OCI-LY3 (cell line): ENCODE measurements at regions not wholly inside any gene's neighbourhood (a gene's known extent, or its start where the extent isn't known, plus 50 kb on each side); places are given as distances from the start of the nearest gene placed in this dataset.

Source experiments
- H2AFZ ChIP-seq: fragments of 200-600, 300-600 bp; shearing (Covaris generic); 2 replicates; pipeline ENCODE4 v1.6.0; 2014; ENCODE audit warnings: antibody characterized with exemption, low read depth, low read length
- H3K27ac ChIP-seq: fragments of 200-600, 300-600 bp; sonication (generic); 2 replicates; pipeline ENCODE4 v1.5.1; 2014; ENCODE audit warnings: mild to moderate bottlenecking, low read length, moderate library complexity, mixed read lengths
- H3K27me3 ChIP-seq: fragments of 200-600, 300-600 bp; sonication (generic); 2 replicates; pipeline ENCODE4 v1.6.1; 2014; ENCODE audit warnings: low read depth, low read length, mixed read lengths
- H3K36me3 ChIP-seq: fragments of 200-600, 300-600 bp; sonication (generic); replicated peaks from 2 replicates; pipeline ENCODE3; 2014; ENCODE audit warnings: low read depth, low read length, mixed read lengths
- H3K4me1 ChIP-seq: fragments of 300-600, 200-600 bp; sonication (generic); 2 replicates; pipeline ENCODE4 v1.6.1; 2014; ENCODE audit warnings: low read length, mixed read lengths
- H3K4me2 ChIP-seq: fragments of 200-600, 300-600 bp; sonication (generic); 2 replicates; pipeline ENCODE4 v1.6.1; 2014; ENCODE audit warnings: low read length, mixed read lengths
- H3K4me3 ChIP-seq: fragments of 300-600, 200-600 bp; sonication (generic); 2 replicates; pipeline ENCODE4 v1.5.1; 2014; ENCODE audit warnings: antibody characterized with exemption, mild to moderate bottlenecking, low read length, moderate library complexity
- H3K79me2 ChIP-seq: fragments of 300-600, 200-600 bp; shearing (Covaris generic); 2 replicates; pipeline ENCODE4 v1.6.1; 2014; ENCODE audit warnings: mild to moderate bottlenecking, low read length, mixed read lengths
- H3K9ac ChIP-seq: fragments of 300-600, 200-600 bp; shearing (Covaris generic); 2 replicates; pipeline ENCODE4 v1.6.0; 2014; ENCODE audit warnings: mild to moderate bottlenecking, low read length, moderate library complexity
- H3K9me3 ChIP-seq: fragments of 200-600, 300-600 bp; shearing (Covaris generic); 2 replicates; pipeline ENCODE4 v1.6.1; 2014; ENCODE audit warnings: low read length, mixed read lengths; ENCODE audit not compliant: insufficient read depth
- H4K20me1 ChIP-seq: fragments of 200-600, 300-600 bp; sonication (generic); 2 replicates; pipeline ENCODE4 v1.6.1; 2016; ENCODE audit warnings: low read length, mixed read lengths; ENCODE audit not compliant: insufficient read depth
- EZH2phosphoT487 ChIP-seq: fragments of 200-600 bp; shearing (Covaris generic); IDR thresholded peaks from 2 replicates; pipeline ENCODE4 v1.6.1; 2018; ENCODE audit warnings: antibody characterized with exemption, mixed run types, low read depth
- TF ChIP-seq, protein P1 (sequence below): fragments of 200-600, 300-600 bp; sonication (generic); IDR thresholded peaks from 2 replicates; pipeline ENCODE4 v1.5.1; 2014; ENCODE audit warnings: antibody characterized with exemption, low read length, low read depth

DNA sequence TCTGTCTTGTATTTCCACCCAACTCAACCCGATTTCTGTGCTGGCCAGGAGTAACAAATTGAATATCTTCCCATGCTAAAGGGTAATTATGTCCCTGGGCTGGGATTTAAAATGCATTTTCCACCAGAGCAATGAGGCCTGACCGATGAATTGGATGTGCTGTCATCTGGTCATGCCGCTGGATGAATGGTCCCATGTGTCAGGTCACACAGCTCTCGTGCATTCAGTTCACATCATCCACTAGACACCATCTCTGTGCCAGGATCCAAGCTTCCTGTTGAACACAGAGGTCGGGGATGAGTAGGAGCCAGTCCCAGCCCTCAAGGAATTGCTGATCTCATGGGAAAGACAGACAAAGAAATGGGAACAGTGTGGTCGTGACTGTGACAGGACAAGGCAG is 200.8 kb downstream of the ADRA2A start:
- H3K27ac ChIP-seq = no peak overlapping the region
- TF ChIP-seq, protein P1, sequence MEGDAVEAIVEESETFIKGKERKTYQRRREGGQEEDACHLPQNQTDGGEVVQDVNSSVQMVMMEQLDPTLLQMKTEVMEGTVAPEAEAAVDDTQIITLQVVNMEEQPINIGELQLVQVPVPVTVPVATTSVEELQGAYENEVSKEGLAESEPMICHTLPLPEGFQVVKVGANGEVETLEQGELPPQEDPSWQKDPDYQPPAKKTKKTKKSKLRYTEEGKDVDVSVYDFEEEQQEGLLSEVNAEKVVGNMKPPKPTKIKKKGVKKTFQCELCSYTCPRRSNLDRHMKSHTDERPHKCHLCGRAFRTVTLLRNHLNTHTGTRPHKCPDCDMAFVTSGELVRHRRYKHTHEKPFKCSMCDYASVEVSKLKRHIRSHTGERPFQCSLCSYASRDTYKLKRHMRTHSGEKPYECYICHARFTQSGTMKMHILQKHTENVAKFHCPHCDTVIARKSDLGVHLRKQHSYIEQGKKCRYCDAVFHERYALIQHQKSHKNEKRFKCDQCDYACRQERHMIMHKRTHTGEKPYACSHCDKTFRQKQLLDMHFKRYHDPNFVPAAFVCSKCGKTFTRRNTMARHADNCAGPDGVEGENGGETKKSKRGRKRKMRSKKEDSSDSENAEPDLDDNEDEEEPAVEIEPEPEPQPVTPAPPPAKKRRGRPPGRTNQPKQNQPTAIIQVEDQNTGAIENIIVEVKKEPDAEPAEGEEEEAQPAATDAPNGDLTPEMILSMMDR = no peak
- no peak for TF ChIP-seq EZH2phosphoT487
- no peaks in the 10 kb centered on the region for H3K4me1 ChIP-seq
- H3K36me3 ChIP-seq = no peaks in the 10 kb centered on the region
- no peaks in the 10 kb centered on the region for H3K9me3 ChIP-seq
- H3K27me3 ChIP-seq = no peaks in the 10 kb centered on the region
- no peaks in the 10 kb centered on the region for H4K20me1 ChIP-seq
- H3K9ac ChIP-seq = no peak overlapping the region
- H2AFZ ChIP-seq = no peak overlapping the region
- H3K4me2 ChIP-seq = no peak overlapping the region
- no peaks in the 10 kb centered on the region for H3K79me2 ChIP-seq
- H3K4me3 ChIP-seq = no peak overlapping the region

DNA sequence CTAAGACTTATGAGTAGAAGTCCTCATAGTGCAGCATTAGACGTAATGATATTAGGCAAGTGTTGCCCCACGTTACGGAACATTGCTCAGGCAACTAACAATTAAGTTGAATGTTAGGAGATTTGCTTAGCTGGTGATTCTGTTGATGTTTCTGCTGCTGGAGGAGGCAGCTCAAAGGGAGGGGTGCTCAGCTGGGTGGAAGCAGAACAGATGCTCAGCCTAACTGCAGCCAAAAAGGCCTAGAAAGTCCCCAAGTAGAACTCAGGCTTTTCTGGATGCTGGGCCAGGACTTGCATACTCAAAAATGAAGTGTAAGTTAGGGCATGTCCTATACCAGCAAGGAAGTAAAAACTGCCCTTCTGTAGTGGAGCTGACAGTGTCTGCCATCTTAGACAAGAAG is 201.4 kb downstream of the ADRA2A start:
- Histone ChIP-seq H3K4me2 (no peak overlapping the region), H3K9ac (no peak overlapping the region), H3K27ac (no peak overlapping the region), H3K27me3 (no peaks in the 10 kb centered on the region), H2AFZ (no peak overlapping the region), H3K9me3 (no peaks in the 10 kb centered on the region), H3K36me3 (no peaks in the 10 kb centered on the region), H3K4me1 (no peaks in the 10 kb centered on the region), H3K4me3 (no peak overlapping the region), H4K20me1 (no peaks in the 10 kb centered on the region), H3K79me2 (no peaks in the 10 kb centered on the region)
- TF ChIP-seq, protein P1 = no peak
- TF ChIP-seq EZH2phosphoT487 = no peak

DNA sequence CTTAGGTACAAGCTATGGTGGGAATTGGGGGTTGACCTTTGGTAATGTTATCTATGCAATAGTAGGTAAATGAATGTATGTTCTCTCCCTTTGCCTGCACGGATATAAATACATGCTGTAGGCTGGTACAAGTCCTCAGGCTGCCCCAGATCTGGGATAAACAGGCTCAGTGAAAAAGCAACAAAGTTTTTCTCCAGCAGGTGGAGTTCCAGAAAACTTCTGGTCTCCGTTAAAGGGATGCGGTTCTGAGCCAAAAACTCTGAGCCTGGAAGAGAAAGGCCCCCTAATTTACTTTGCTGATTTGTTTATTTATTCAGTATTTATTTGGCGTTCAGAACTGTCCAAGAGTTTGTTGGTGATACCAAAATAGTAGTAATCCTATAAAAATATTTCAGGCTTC is 204.7 kb downstream of the ADRA2A start:
- Histone ChIP-seq H3K9me3 (no peaks in the 10 kb centered on the region), H3K27ac (no peak overlapping the region), H3K4me1 (no peaks in the 10 kb centered on the region), H3K36me3 (no peaks in the 10 kb centered on the region), H4K20me1 (no peaks in the 10 kb centered on the region), H3K27me3 (no peaks in the 10 kb centered on the region), H3K4me3 (no peak overlapping the region), H3K9ac (no peak overlapping the region), H3K4me2 (no peak overlapping the region), H3K79me2 (no peaks in the 10 kb centered on the region), H2AFZ (no peak overlapping the region)
- TF ChIP-seq, protein P1 = no peak
- TF ChIP-seq EZH2phosphoT487 = no peak

DNA sequence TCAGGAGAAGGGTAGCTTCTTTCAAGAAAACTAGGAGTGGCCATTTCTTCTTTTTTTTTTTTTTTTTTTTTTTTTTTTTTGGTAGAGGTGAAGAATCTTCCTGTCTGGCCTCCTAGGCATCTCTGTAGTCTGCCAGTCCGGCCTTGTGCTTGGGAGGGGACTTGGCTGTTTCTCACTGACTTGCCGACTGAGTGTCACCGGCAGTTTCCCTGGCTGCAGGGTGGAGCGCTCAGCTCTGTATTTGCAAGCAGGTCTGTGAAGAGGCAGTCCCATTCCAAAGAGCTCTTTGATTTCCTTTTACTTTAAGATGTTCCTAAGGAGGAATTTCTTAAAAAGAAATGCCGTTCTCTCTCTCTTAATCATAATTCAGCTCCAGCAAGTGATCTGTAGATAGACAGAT is 212.6 kb downstream of the ADRA2A start:
- Histone ChIP-seq H3K79me2 (no peaks in the 10 kb centered on the region), H4K20me1 (no peaks in the 10 kb centered on the region), H3K4me3 (no peak overlapping the region), H3K9ac (no peak overlapping the region), H3K4me1 (no peaks in the 10 kb centered on the region), H3K9me3 (no peaks in the 10 kb centered on the region), H3K27me3 (no peaks in the 10 kb centered on the region), H3K4me2 (no peak overlapping the region), H3K27ac (no peak overlapping the region), H3K36me3 (no peaks in the 10 kb centered on the region), H2AFZ (no peak overlapping the region)
- TF ChIP-seq EZH2phosphoT487 = no peak
- TF ChIP-seq, protein P1 = no peak
